MM.1S (cell line): ENCODE measurements at regions not wholly inside any gene's neighbourhood (a gene's known extent, or its start where the extent isn't known, plus 50 kb on each side); places are given as distances from the start of the nearest gene placed in this dataset.

Source experiments
- EZH2 ChIP-seq: fragments of 300-600 bp; sonication (generic); optimal IDR thresholded peaks from 2 replicates; pipeline ENCODE3; 2017; ENCODE audit warnings: low read depth, mild to moderate bottlenecking, antibody characterized with exemption, low read length, mixed read lengths
- EZH2phosphoT487 ChIP-seq: fragments of 300-600 bp; sonication (generic); IDR thresholded peaks from 2 replicates; pipeline ENCODE4 v1.6.1; 2018; ENCODE audit warnings: antibody characterized with exemption, low read length
- TF ChIP-seq, protein P1 (sequence below): fragments of 300-600 bp; sonication (generic); IDR thresholded peaks from 2 replicates; pipeline ENCODE4 v1.5.1; 2016; ENCODE audit warnings: antibody characterized with exemption, low read length, mixed read lengths

DNA sequence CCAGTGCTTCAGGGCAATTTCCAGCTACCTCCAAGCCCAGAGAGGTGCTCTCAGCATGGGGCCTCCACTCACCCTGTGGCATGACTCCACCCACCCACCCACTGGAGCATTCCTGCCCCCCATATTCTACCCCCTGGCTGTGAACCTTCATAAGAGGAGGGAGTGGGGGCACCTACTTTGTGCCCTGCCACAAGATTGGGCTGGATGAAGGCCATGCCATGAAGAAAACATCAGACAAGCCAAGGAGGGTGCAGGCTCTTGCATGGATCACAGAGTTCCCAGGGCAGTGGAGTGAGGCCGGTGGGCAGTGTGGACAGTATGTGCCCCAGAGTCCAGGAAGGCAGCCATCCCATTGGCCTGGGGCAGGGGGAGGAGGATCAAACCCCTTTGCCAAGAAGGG is 97.8 kb downstream of the UQCRFS1 start:
- TF ChIP-seq, protein P1, sequence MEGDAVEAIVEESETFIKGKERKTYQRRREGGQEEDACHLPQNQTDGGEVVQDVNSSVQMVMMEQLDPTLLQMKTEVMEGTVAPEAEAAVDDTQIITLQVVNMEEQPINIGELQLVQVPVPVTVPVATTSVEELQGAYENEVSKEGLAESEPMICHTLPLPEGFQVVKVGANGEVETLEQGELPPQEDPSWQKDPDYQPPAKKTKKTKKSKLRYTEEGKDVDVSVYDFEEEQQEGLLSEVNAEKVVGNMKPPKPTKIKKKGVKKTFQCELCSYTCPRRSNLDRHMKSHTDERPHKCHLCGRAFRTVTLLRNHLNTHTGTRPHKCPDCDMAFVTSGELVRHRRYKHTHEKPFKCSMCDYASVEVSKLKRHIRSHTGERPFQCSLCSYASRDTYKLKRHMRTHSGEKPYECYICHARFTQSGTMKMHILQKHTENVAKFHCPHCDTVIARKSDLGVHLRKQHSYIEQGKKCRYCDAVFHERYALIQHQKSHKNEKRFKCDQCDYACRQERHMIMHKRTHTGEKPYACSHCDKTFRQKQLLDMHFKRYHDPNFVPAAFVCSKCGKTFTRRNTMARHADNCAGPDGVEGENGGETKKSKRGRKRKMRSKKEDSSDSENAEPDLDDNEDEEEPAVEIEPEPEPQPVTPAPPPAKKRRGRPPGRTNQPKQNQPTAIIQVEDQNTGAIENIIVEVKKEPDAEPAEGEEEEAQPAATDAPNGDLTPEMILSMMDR = no peak
- no peak for TF ChIP-seq EZH2
- no peak for TF ChIP-seq EZH2phosphoT487
